BLaER1 treated with 17β-estradiol and CSF1 and Interleukin-3, amounts not matched to agents 10 nM and 100 nM (cell line): ENCODE measurements at regions not wholly inside any gene's neighbourhood (a gene's known extent, or its start where the extent isn't known, plus 50 kb on each side); places are given as distances from the start of the nearest gene placed in this dataset.
"Not testable (repeated sequence)": the region's sequence is repeated elsewhere in the genome, so short reads cannot be mapped to it uniquely, and the experiment has no call there.

Experiments used
- H3K27ac ChIP-seq, 11 experiments: shearing (Covaris generic); formaldehyde crosslinking; 2 replicates each; pipeline ENCODE4 v1.8.1; 2022
- H3K27me3 ChIP-seq, 11 experiments: shearing (Covaris generic); formaldehyde crosslinking; 2 replicates each; pipeline ENCODE4 v1.8.1; 2022
- H3K36me3 ChIP-seq, 11 experiments: shearing (Covaris generic); formaldehyde crosslinking; 2 replicates each; pipeline ENCODE4 v1.8.1; 2022
- H3K4me1 ChIP-seq, 10 experiments: shearing (Covaris generic); formaldehyde crosslinking; 2 replicates each; pipeline ENCODE4 v1.8.1; 2022
- H3K4me2 ChIP-seq, 11 experiments: shearing (Covaris generic); formaldehyde crosslinking; 2 replicates each; pipeline ENCODE4 v1.8.1; 2022
- H3K4me3 ChIP-seq, 10 experiments: shearing (Covaris generic); formaldehyde crosslinking; 2 replicates each; pipeline ENCODE4 v1.8.1; 2022
- H3K9ac ChIP-seq, 11 experiments: shearing (Covaris generic); formaldehyde crosslinking; 2 replicates each; pipeline ENCODE4 v1.8.1; 2022
- H3K9me3 ChIP-seq, 11 experiments: shearing (Covaris generic); formaldehyde crosslinking; replicated peaks in 1 of 11; 2 replicates each; pipeline ENCODE4 v1.8.1; 2022
- H4K20me1 ChIP-seq, 11 experiments: shearing (Covaris generic); formaldehyde crosslinking; 2 replicates each; pipeline ENCODE4 v1.8.1; 2022
- Cebpa-rat ChIP-seq, 11 experiments: shearing (Covaris generic); IDR thresholded peaks; 2 replicates each; pipeline ENCODE4 v1.8.1; 2022

DNA sequence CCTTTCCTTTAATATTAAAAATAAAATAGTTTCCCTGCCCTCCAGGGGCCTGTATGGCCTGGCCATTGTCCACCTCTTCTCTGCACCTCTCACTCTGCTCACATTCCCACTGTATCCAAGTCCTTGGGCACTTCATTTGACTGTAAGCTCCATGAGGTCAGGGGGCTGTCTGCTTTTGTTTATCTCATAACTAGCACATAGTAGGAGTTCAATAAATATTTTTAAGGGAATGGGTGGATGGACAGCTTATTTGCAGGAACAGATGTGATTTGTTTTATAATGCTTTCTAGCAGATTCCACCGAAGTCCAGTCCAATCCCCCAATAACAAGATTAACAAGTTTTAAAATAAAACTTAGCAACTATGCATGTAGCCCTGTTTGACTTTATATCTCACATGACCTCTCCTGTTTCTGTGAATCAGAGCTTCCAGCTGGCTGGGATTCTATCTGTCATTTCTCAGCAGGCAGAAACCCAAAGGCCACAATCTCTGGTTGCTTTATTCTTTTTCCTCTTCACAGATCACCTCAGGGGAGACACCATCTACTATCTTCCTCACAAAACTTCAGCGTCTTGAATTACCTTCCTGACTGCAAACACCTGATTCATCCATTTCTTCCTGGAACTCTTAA lies 123.0 kb upstream of the NR2F2 start:
- H3K4me3 ChIP-seq, result no peak overlapping the region
- no peaks in the 10 kb centered on the region for H4K20me1 ChIP-seq
- no peak for TF ChIP-seq Cebpa-rat (IDR thresholded peaks at IDR 0.05)
- H3K4me2 ChIP-seq, result no peak overlapping the region
- H3K9ac ChIP-seq, result no peak overlapping the region
- no peaks in the 10 kb centered on the region for H3K4me1 ChIP-seq
- peaks cover 0 to 14% (median 0%) of the 10 kb centered on the region in 11 experiments; a peak in 6 of 22 replicates for H3K9me3 ChIP-seq
- H3K36me3 ChIP-seq, result no peaks in the 10 kb centered on the region
- H3K27me3 ChIP-seq, result no peaks in the 10 kb centered on the region
- H3K27ac ChIP-seq, result no peak overlapping the region

DNA sequence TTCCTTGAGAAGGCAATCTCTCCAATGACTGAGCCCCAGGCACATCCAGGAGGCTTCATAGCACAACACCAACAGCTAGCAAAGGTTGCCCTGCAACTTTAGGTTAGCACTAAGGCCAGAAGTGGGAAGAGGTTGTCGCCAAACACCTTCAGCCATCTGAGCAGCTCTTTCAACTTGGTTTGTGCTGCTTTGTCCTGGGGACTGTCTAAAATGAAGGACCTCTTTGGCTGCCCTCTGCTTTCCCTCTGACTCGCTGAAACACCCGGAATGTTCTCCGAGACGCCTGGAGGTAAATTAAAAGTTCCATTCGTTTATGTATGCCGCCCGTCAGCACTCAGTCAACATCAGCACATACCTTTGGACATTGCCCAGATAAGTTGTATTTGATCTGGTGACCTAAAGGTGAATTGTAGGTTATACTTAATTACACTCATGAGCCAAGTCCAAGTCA lies 121.2 kb upstream of the NR2F2 start:
- TF ChIP-seq Cebpa-rat (IDR thresholded peaks at IDR 0.05), result no peak
- H3K4me3 ChIP-seq, result no peak overlapping the region
- no peaks in the 10 kb centered on the region for H3K36me3 ChIP-seq
- H3K4me2 ChIP-seq, result no peak overlapping the region
- H3K4me1 ChIP-seq, result no peaks in the 10 kb centered on the region
- no peak overlapping the region for H3K27ac ChIP-seq
- H4K20me1 ChIP-seq, result no peaks in the 10 kb centered on the region
- no peaks in the 10 kb centered on the region for H3K27me3 ChIP-seq
- H3K9me3 ChIP-seq, result peaks cover 0 to 14% (median 0%) of the 10 kb centered on the region in 11 experiments; a peak in 5 of 22 replicates
- H3K9ac ChIP-seq, result no peak overlapping the region

DNA sequence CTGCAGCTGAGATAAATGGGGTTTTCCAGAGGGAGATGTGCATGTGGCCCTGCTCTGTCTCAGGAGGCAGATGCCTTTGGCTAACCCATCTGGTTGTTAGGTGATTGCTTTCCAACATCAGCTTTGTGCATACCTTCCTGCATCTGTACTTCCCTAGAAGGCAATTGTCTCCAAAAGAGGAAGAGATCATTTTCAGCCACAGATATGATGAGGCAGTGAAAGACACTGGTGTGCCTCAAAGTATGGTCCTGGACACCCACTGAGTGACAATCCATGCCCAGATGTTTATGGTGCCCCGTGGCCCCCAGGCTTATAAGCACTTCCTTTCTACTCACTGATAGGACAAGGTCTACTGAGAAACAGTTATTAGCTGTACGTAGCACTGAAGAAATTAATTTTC lies 117.5 kb upstream of the NR2F2 start:
- Histone ChIP-seq H3K36me3 (no peaks in the 10 kb centered on the region), H3K9me3 (peaks cover 0 to 9% (median 0%) of the 10 kb centered on the region in 11 experiments; a peak in 1 of 22 replicates), H4K20me1 (no peaks in the 10 kb centered on the region), H3K9ac (no peak overlapping the region), H3K27me3 (no peaks in the 10 kb centered on the region), H3K4me2 (no peak overlapping the region), H3K4me1 (peaks cover 0 to 2% (median 0%) of the 10 kb centered on the region in 10 experiments; a peak in 1 of 20 replicates), H3K4me3 (no peak overlapping the region), H3K27ac (no peak overlapping the region)
- TF ChIP-seq Cebpa-rat (IDR thresholded peaks at IDR 0.05), result no peak

DNA sequence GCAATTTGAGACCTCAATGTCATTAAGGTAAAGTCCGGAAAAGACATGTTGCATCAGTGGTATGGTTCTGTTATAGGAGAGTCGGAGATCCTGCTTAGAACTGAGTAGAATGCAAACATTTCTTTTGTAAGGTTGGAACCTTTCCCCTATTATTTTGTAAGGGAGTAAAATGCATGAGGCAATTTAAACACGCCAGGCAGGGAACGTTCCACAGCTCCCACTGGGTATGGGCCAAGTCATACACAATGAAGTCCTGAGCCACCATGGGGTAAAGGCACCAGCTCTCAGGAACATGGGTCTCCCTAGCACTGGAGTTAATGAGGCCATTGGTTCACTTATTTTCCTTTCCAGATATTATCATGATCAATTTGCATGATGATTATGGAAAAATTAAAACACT lies 116.6 kb upstream of the NR2F2 start:
- peaks cover 0 to 9% (median 0%) of the 10 kb centered on the region in 11 experiments; a peak in 1 of 22 replicates for H3K9me3 ChIP-seq
- no peaks in the 10 kb centered on the region for H4K20me1 ChIP-seq
- H3K36me3 ChIP-seq, result no peaks in the 10 kb centered on the region
- no peaks in the 10 kb centered on the region for H3K27me3 ChIP-seq
- no peak overlapping the region for H3K9ac ChIP-seq
- TF ChIP-seq Cebpa-rat (IDR thresholded peaks at IDR 0.05), result no peak
- no peak overlapping the region for H3K4me2 ChIP-seq
- H3K27ac ChIP-seq, result no peak overlapping the region
- H3K4me3 ChIP-seq, result no peak overlapping the region
- H3K4me1 ChIP-seq, result peaks cover 0 to 10% (median 0%) of the 10 kb centered on the region in 10 experiments; a peak in 2 of 20 replicates

DNA sequence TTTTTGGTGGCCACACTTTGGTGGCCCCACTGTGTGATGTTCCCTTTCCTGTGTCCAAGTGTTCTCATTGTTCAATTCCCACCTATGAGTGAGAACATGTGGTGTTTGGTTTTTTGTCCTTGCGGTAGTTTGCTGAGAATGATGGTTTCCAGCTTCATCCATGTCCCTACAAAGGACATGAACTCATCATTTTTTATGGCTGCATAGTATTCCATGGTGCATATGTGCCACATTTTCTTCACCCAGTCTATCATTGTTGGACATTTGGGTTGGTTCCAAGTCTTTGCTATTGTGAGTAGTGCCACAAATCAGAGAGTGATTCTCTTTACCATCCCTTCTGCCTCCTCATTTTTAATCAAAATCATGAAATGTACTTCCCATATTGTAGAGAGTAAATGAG lies 114.0 kb upstream of the NR2F2 start:
- H3K9ac ChIP-seq, H3K4me3 ChIP-seq, H3K36me3 ChIP-seq, H3K4me2 ChIP-seq, H3K9me3 ChIP-seq, H3K27ac ChIP-seq, H4K20me1 ChIP-seq, H3K27me3 ChIP-seq: not testable (repeated sequence)
- peaks cover 0 to 13% (median 0%) of the 10 kb centered on the region in 10 experiments; a peak in 2 of 20 replicates for H3K4me1 ChIP-seq

DNA sequence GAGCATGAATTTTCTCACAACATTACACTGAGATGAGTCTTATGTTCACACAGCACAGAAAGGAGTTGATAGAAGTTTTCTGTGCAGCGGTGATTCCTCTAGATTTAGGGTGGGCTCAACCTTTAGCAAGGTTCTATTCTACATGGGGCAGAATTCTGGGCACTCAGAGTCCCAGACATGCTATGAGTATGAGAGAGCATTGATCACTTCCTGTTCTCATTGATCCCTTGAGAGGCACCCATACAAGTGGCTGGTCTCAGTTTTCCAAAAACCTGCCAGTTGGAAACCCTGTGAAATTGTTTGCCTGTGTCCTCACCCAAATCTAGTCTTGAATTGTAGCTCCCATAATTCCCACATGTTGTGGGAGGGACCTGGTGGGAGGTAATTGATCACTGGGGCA lies 112.5 kb upstream of the NR2F2 start:
- no peak for TF ChIP-seq Cebpa-rat (IDR thresholded peaks at IDR 0.05)
- Histone ChIP-seq H3K36me3 (no peaks in the 10 kb centered on the region), H3K4me2 (peak overlapping the region in 1 of 11 experiments; percentile 12; a peak in 2 of 22 replicates), H3K9ac (no peak overlapping the region), H3K9me3 (0 out of 22 replicates have a peak, but pooled peaks cover 0 to 9% (median 0%) of the 10 kb centered on the region in 11 experiments), H4K20me1 (no peaks in the 10 kb centered on the region), H3K27me3 (no peaks in the 10 kb centered on the region), H3K4me3 (no peak overlapping the region), H3K4me1 (peaks cover 0 to 13% (median 0%) of the 10 kb centered on the region in 10 experiments; a peak in 2 of 20 replicates), H3K27ac (no peak overlapping the region)

DNA sequence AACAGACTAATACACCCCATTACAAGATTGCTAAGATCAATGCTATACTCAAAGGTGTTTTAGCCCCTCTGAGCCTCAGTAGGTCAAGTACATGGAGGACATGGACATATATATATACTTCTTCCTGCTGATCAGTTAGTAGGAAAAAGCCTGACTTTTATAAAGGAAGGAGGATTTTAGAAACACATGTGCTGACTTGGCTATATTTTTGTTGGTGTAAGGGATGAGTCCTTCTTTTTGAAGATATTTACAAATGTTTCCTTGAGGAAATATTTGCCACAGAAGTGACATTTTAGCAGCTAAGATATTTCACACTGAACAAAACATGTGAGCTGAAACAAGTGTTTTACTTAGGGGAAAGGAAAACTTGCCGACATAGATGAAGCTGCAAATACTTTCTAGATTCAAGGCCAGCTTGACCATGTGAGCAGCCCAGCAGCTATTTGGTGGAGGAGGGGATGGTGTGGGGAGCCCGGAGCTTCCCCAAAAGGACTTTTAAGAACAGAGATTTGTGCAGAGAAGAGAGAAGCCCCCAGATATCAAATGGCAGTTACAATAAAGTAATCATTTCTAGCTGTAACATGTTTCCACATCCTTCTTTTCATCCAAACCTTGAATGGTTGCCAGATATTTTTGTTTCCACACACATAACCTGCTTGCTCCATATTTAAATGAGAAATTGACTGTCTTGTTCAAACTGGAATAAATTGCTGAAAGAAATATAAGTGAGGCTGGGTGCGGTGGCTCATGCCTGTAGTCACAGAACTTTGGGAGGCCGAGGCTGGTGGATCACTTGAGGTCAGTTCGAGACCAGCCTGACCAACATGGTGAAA lies 111.7 kb upstream of the NR2F2 start:
- no peak overlapping the region for H3K27ac ChIP-seq
- peak overlapping the region in 1 of 11 experiments; percentile 12; a peak in 2 of 22 replicates for H3K4me2 ChIP-seq
- H3K9ac ChIP-seq, result no peak overlapping the region
- no peaks in the 10 kb centered on the region for H4K20me1 ChIP-seq
- H3K36me3 ChIP-seq, result no peaks in the 10 kb centered on the region
- 0 out of 22 replicates have a peak, but pooled peaks cover 0 to 9% (median 0%) of the 10 kb centered on the region in 11 experiments for H3K9me3 ChIP-seq
- H3K27me3 ChIP-seq, result no peaks in the 10 kb centered on the region
- peaks cover 0 to 13% (median 0%) of the 10 kb centered on the region in 10 experiments; a peak in 2 of 20 replicates for H3K4me1 ChIP-seq
- no peak overlapping the region for H3K4me3 ChIP-seq
- TF ChIP-seq Cebpa-rat (IDR thresholded peaks at IDR 0.05), result no peak

DNA sequence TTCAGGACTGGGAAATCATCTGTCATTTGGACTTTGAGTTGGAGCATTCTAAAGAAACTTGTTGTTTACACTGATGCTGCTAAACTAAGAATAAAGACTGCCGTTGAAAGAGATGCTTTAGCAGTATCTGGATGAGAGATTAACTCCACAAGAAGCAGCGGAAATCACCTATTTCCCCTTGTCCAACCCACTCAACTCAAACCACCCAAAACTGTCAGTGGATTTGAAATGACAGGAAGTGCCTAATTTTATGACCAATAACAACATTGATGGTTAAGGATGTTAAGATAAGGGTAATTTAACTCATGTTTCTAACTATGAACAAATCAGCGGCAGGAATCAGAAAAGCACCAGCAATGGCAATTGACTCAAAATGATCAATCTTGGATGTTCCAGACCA lies 110.8 kb upstream of the NR2F2 start:
- 0 out of 22 replicates have a peak, but pooled peaks cover 0 to 9% (median 0%) of the 10 kb centered on the region in 11 experiments for H3K9me3 ChIP-seq
- H3K9ac ChIP-seq, result no peak overlapping the region
- H3K4me1 ChIP-seq, result peaks cover 0 to 13% (median 0%) of the 10 kb centered on the region in 10 experiments; a peak in 2 of 20 replicates
- no peaks in the 10 kb centered on the region for H4K20me1 ChIP-seq
- H3K4me3 ChIP-seq, result no peak overlapping the region
- no peak overlapping the region for H3K27ac ChIP-seq
- no peaks in the 10 kb centered on the region for H3K27me3 ChIP-seq
- no peak for TF ChIP-seq Cebpa-rat (IDR thresholded peaks at IDR 0.05)
- H3K4me2 ChIP-seq, result no peak overlapping the region
- no peaks in the 10 kb centered on the region for H3K36me3 ChIP-seq

DNA sequence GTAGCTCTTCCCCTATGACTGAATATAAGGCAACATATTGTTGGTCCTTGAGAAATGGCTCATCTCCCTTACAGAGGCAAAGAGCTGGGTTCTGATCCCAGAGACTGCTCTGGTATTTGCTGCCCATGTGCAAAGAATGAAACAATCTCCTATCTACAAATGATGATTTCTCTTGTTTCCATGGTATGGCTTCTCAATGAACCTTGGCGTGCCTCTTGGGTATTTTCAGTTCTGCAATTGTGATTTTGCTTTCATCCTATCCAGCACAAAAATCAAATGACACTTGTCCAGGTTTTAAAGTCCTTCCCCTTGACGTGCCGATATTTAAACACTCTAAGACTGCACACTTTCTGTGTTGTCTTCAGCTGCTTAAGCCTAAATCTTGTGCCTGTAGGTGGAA lies 109.8 kb upstream of the NR2F2 start:
- H3K27me3 ChIP-seq, result no peaks in the 10 kb centered on the region

More for the DNA sequence above, 109.8 kb upstream of the NR2F2 start:
- Histone ChIP-seq H3K4me3 (no peak overlapping the region), H3K36me3 (no peaks in the 10 kb centered on the region), H3K4me2 (no peak overlapping the region), H4K20me1 (no peaks in the 10 kb centered on the region), H3K4me1 (peaks cover 0 to 13% (median 0%) of the 10 kb centered on the region in 10 experiments; a peak in 2 of 20 replicates), H3K9ac (no peak overlapping the region), H3K27ac (no peak overlapping the region), H3K9me3 (0 out of 22 replicates have a peak, but pooled peaks cover 0 to 9% (median 0%) of the 10 kb centered on the region in 11 experiments)
- TF ChIP-seq Cebpa-rat (IDR thresholded peaks at IDR 0.05), result no peak
